ENCODE measurements at regions not wholly inside any gene's neighbourhood (a gene's known extent, or its start where the extent isn't known, plus 50 kb on each side); places are given as distances from the start of the nearest gene placed in this dataset.

GRCh38 chr3:34570916-34571705 is 772.7 kb downstream of the PDCD6IP start:
- H3K4me2 ChIP-seq (ENCODE audit: low read depth, low read length, poor library complexity, severe bottlenecking): no peak overlapping the region
- H3K79me2 ChIP-seq (ENCODE audit: insufficient read depth, low read length): no peaks in the 10 kb centered on the region

GRCh38 chr3:34571714-34572113 is 773.3 kb downstream of the PDCD6IP start:
- Histone ChIP-seq H3K9me2 (replicated peaks; ENCODE audit: insufficient read depth, low read length) (no peaks in the 10 kb centered on the region), H3K9me3 (ENCODE audit: insufficient read depth, low read length) (no peaks in the 10 kb centered on the region), H4K20me1 (ENCODE audit: low read depth, low read length) (no peaks in the 10 kb centered on the region), H3K27me3 (ENCODE audit: low read length) (no peaks in the 10 kb centered on the region), H3K4me3 (ENCODE audit: insufficient read depth, low read length, poor library complexity, severe bottlenecking) (no peak overlapping the region), H3F3A (ENCODE audit: insufficient read depth) (no peaks in the 10 kb centered on the region), H3K36me3 (ENCODE audit: low read length) (no peaks in the 10 kb centered on the region), H3K27ac (ENCODE audit: low read depth, low read length) (no peak overlapping the region), H3K9ac (ENCODE audit: low read length) (no peak overlapping the region), H3K79me2 (ENCODE audit: insufficient read depth, low read length) (no peaks in the 10 kb centered on the region), H3K4me2 (ENCODE audit: low read depth, low read length, poor library complexity, severe bottlenecking) (no peak overlapping the region), H2AFZ (ENCODE audit: low read depth, low read length, severe bottlenecking) (no peak overlapping the region)
- TF ChIP-seq CTCF (IDR thresholded peaks at IDR 0.05; ENCODE audit: insufficient read depth, low read length, poor library complexity, severe bottlenecking): no peak
- TF ChIP-seq EZH2phosphoT487 (conservative IDR thresholded peaks at IDR 0.05; ENCODE audit: low read length): no peak

More at GRCh38 chr3:34570916-34571705, 772.7 kb downstream of the PDCD6IP start:
- H3K9me2 ChIP-seq (replicated peaks; ENCODE audit: insufficient read depth, low read length): no peaks in the 10 kb centered on the region
- H3K36me3 ChIP-seq (ENCODE audit: low read length): no peaks in the 10 kb centered on the region
- H3K27me3 ChIP-seq (ENCODE audit: low read length): no peaks in the 10 kb centered on the region
- no peaks in the 10 kb centered on the region for H3F3A ChIP-seq (ENCODE audit: insufficient read depth)
- H2AFZ ChIP-seq (ENCODE audit: low read depth, low read length, severe bottlenecking): no peak overlapping the region
- no peak overlapping the region for H3K9ac ChIP-seq (ENCODE audit: low read length)
- H3K27ac ChIP-seq (ENCODE audit: low read depth, low read length): no peak overlapping the region
- H3K9me3 ChIP-seq (ENCODE audit: insufficient read depth, low read length): no peaks in the 10 kb centered on the region
- H4K20me1 ChIP-seq (ENCODE audit: low read depth, low read length): no peaks in the 10 kb centered on the region
- H3K4me3 ChIP-seq (ENCODE audit: insufficient read depth, low read length, poor library complexity, severe bottlenecking): no peak overlapping the region
- TF ChIP-seq CTCF (IDR thresholded peaks at IDR 0.05; ENCODE audit: insufficient read depth, low read length, poor library complexity, severe bottlenecking) (no peak), EZH2phosphoT487 (conservative IDR thresholded peaks at IDR 0.05; ENCODE audit: low read length) (no peak)

- Histone ChIP-seq H3K9me3 (ENCODE audit: insufficient read depth, low read length) (no peaks in the 10 kb centered on the region), H4K20me1 (ENCODE audit: low read depth, low read length) (no peaks in the 10 kb centered on the region), H3K27ac (ENCODE audit: low read depth, low read length) (no peak overlapping the region), H2AFZ (ENCODE audit: low read depth, low read length, severe bottlenecking) (no peak overlapping the region), H3K79me2 (ENCODE audit: insufficient read depth, low read length) (no peaks in the 10 kb centered on the region), H3K9ac (ENCODE audit: low read length) (no peak overlapping the region), H3K27me3 (ENCODE audit: low read length) (no peaks in the 10 kb centered on the region), H3F3A (ENCODE audit: insufficient read depth) (no peaks in the 10 kb centered on the region), H3K4me3 (ENCODE audit: insufficient read depth, low read length, poor library complexity, severe bottlenecking) (no peak overlapping the region), H3K36me3 (ENCODE audit: low read length) (no peaks in the 10 kb centered on the region), H3K4me2 (ENCODE audit: low read depth, low read length, poor library complexity, severe bottlenecking) (no peak overlapping the region), H3K9me2 (replicated peaks; ENCODE audit: insufficient read depth, low read length) (no peaks in the 10 kb centered on the region)
- TF ChIP-seq CTCF (IDR thresholded peaks at IDR 0.05; ENCODE audit: insufficient read depth, low read length, poor library complexity, severe bottlenecking): no peak
- no peak for TF ChIP-seq EZH2phosphoT487 (conservative IDR thresholded peaks at IDR 0.05; ENCODE audit: low read length)
Measured at GRCh38 chr3:34575776-34576175, 777.3 kb downstream of the PDCD6IP start.
